HepG2 (cell line): ENCODE measurements at regions not wholly inside any gene's neighbourhood (a gene's known extent, or its start where the extent isn't known, plus 50 kb on each side); places are given as distances from the start of the nearest gene placed in this dataset.

Experiments used
- ATAC-seq: fragments of 200-7000 bp; cut with Tn5 transposase; 3 replicates; pipeline ENCODE4 v1.9.1; 2020; ENCODE audit warnings: mild to moderate bottlenecking, moderate library complexity
- BruUV-seq: library from RNA; stranded (reverse); fragments of 400-500 nt; replicated peaks from 2 replicates; lab custom pipeline; 2021; lab: Mats Ljungman, UMichigan
- CTCF ChIA-PET: fragments of 300-600 bp; formaldehyde crosslinking; extraction: SDS; loops from one replicate; lab custom pipeline; 2021; ENCODE audit warnings: low total read pairs, inconsistent platforms, low intra/inter-chr PET ratio; lab: Yijun Ruan, JAX
- POLR2A ChIA-PET: fragments of 350-600 bp; sonication (Branson Sonifier 250); formaldehyde crosslinking; loops from one replicate; lab custom pipeline; 2020; ENCODE audit warnings: antibody characterized with exemption, inconsistent platforms; lab: Yijun Ruan, JAX
- DNase-seq: peaks from one replicate; pipeline ENCODE4 v3.0.0-alpha.2; 2015; ENCODE audit warnings: low spot score
- FAIRE-seq: peaks from 3 replicates; lab custom pipeline; 2011; peaks lifted over from hg19 to GRCh38; lab: Jason Lieb, UNC
- H2AFZ ChIP-seq: one replicate; pipeline ENCODE4 v1.6.1; 2011; ENCODE audit warnings: low read length, inconsistent platforms
- H3K27ac ChIP-seq: fragments of 300-600 bp; 3 replicates; pipeline ENCODE4 v1.8.0; 2011; ENCODE audit warnings: mixed run types, mild to moderate bottlenecking, mixed read lengths, low read length, inconsistent platforms; ENCODE audit not compliant: insufficient read depth; ENCODE audit errors: extremely low read length
- H3K27me3 ChIP-seq, 2 experiments: fragments of 200-600 bp in 1 of 2; 2 replicates in 1 of 2; 3 replicates in 1 of 2; pipeline versions ENCODE4 v1.6.0 to v1.8.0; 2011; ENCODE audit warnings: low read length in 2 of 2, mild to moderate bottlenecking in 2 of 2, moderate library complexity in 2 of 2, inconsistent platforms in 1 of 2; ENCODE audit not compliant: insufficient read depth in 2 of 2, control insufficient read depth in 1 of 2
- H3K36me3 ChIP-seq, 2 experiments: fragments of 200-600 bp in 1 of 2; replicated peaks in 1 of 2; 2 replicates in 1 of 2; 3 replicates in 1 of 2; pipeline versions ENCODE4 v1.5.1 to v1.8.0; 2011; ENCODE audit warnings: low read length in 2 of 2, inconsistent platforms in 1 of 2; ENCODE audit not compliant: insufficient read depth in 2 of 2, control insufficient read depth in 1 of 2
- H3K4me1 ChIP-seq: 2 replicates; pipeline ENCODE4 v1.5.1; 2012; ENCODE audit warnings: low read length, inconsistent platforms; ENCODE audit not compliant: insufficient read depth
- H3K4me2 ChIP-seq: 2 replicates; pipeline ENCODE4 v1.6.0; 2011; ENCODE audit warnings: low read depth, low read length, inconsistent platforms
- H3K4me3 ChIP-seq, 3 experiments: fragments of 200-600 bp in 1 of 3; sonication (generic), shearing (Covaris generic) in 1 of 3; replicated peaks in 1 of 3; 2 replicates each; pipeline ENCODE4 v1.5.1; 2011 to 2016; ENCODE audit warnings: low read length in 3 of 3, inconsistent platforms in 2 of 3, low read depth in 2 of 3, mild to moderate bottlenecking in 2 of 3, control low read depth in 1 of 3, mixed read lengths in 1 of 3; ENCODE audit not compliant: insufficient read depth in 1 of 3
- H3K79me2 ChIP-seq: one replicate; pipeline ENCODE4 v1.6.1; 2011; ENCODE audit warnings: low read length, inconsistent platforms; ENCODE audit not compliant: insufficient read depth
- H3K9ac ChIP-seq: 2 replicates; pipeline ENCODE4 v1.6.0; 2011; ENCODE audit warnings: mild to moderate bottlenecking, low read depth, low read length, inconsistent platforms; ENCODE audit not compliant: insufficient read depth
- H3K9me3 ChIP-seq: 2 replicates; pipeline ENCODE4 v1.5.1; 2012; ENCODE audit warnings: mild to moderate bottlenecking, low read length
- H4K20me1 ChIP-seq: 2 replicates; pipeline ENCODE4 v1.6.0; 2011; ENCODE audit warnings: inconsistent platforms, mild to moderate bottlenecking, low read length, moderate library complexity; ENCODE audit not compliant: insufficient read depth
- ATF1 ChIP-seq: IDR thresholded peaks from 2 replicates; pipeline ENCODE4 v1.6.1; 2016; ENCODE audit warnings: mild to moderate bottlenecking, control low read depth
- DPF2 ChIP-seq: sonication (generic); formaldehyde crosslinking; IDR thresholded peaks from 2 replicates; pipeline ENCODE4 v1.4.0; 2020; ENCODE audit warnings: mild to moderate bottlenecking, low read depth, missing genetic modification reagents, borderline replicate concordance
- ELF4 ChIP-seq: sonication (generic); formaldehyde crosslinking; IDR thresholded peaks from 2 replicates; pipeline ENCODE4 v1.5.0; 2020; ENCODE audit warnings: missing genetic modification reagents, mild to moderate bottlenecking, moderate library complexity, borderline replicate concordance
- GPN1 ChIP-seq: sonication (generic); formaldehyde crosslinking; IDR thresholded peaks from 2 replicates; pipeline ENCODE4 v1.5.1; 2020; ENCODE audit warnings: missing genetic modification reagents, borderline replicate concordance
- HNF1A ChIP-seq, 2 experiments: sonication (generic) in 1 of 2; formaldehyde crosslinking in 1 of 2; IDR thresholded peaks; 2 replicates each; pipeline versions ENCODE4 v1.4.0 to v1.6.1; 2016 to 2020; ENCODE audit warnings: borderline replicate concordance in 1 of 2, low read depth in 1 of 2, mild to moderate bottlenecking in 1 of 2, missing genetic modification reagents in 1 of 2
- ISL2 ChIP-seq: sonication (generic); formaldehyde crosslinking; IDR thresholded peaks from 2 replicates; pipeline ENCODE4 v1.5.0; 2020; ENCODE audit warnings: missing genetic modification reagents
- NCOA1 ChIP-seq: sonication (generic); formaldehyde crosslinking; IDR thresholded peaks from 2 replicates; pipeline ENCODE4 v1.9.0; 2021; ENCODE audit warnings: missing genetic modification reagents
- PHF20 ChIP-seq: sonication (generic); formaldehyde crosslinking; IDR thresholded peaks from 2 replicates; pipeline ENCODE4 v1.5.0; 2020; ENCODE audit warnings: mild to moderate bottlenecking, missing genetic modification reagents
- SMARCC2 ChIP-seq: fragments of 450-650 bp; IDR thresholded peaks from 2 replicates; pipeline ENCODE4 v1.6.1; 2017; ENCODE audit warnings: antibody characterized with exemption, mild to moderate bottlenecking
- TAF1 ChIP-seq: sonication (generic); formaldehyde crosslinking; IDR thresholded peaks from 2 replicates; pipeline ENCODE4 v1.4.0; 2020; ENCODE audit warnings: missing genetic modification reagents
- TEAD2 ChIP-seq: sonication (generic); formaldehyde crosslinking; IDR thresholded peaks from 2 replicates; pipeline ENCODE4 v1.9.0; 2021; ENCODE audit warnings: missing genetic modification reagents
- ZBTB8A ChIP-seq: sonication (generic); formaldehyde crosslinking; IDR thresholded peaks from 2 replicates; pipeline ENCODE4 v1.4.0; 2020; ENCODE audit warnings: mild to moderate bottlenecking, low read depth, missing genetic modification reagents, borderline replicate concordance
- ZFP1 ChIP-seq: IDR thresholded peaks from 2 replicates; pipeline ENCODE4 v1.6.1; 2016
- ZFP36 ChIP-seq: fragments of 150-350 bp; IDR thresholded peaks from 2 replicates; pipeline ENCODE4 v1.6.1; 2018; ENCODE audit warnings: borderline replicate concordance, low read length, low read depth; ENCODE audit not compliant: partially characterized antibody
- ZMAT3 ChIP-seq: sonication (generic); formaldehyde crosslinking; conservative IDR thresholded peaks from 2 replicates; pipeline ENCODE4 v1.7.0; 2021; ENCODE audit warnings: missing genetic modification reagents
- ZNF17 ChIP-seq: sonication (generic); formaldehyde crosslinking; IDR thresholded peaks from 2 replicates; pipeline ENCODE4 v1.5.0; 2020; ENCODE audit warnings: mild to moderate bottlenecking, missing genetic modification reagents
- ZNF251 ChIP-seq: sonication (generic); formaldehyde crosslinking; IDR thresholded peaks from 2 replicates; pipeline ENCODE4 v1.9.0; 2021; ENCODE audit warnings: mild to moderate bottlenecking, missing genetic modification reagents
- ZNF510 ChIP-seq: sonication (generic); formaldehyde crosslinking; IDR thresholded peaks from 2 replicates; pipeline ENCODE4 v1.4.0; 2020; ENCODE audit warnings: low read depth, mild to moderate bottlenecking, missing genetic modification reagents
- WGBS: methylation state at CpG from one replicate; pipeline ENCODE4 v1.1.6; 2017; ENCODE audit warnings: low lambda C conversion rate; 5-methylcytosine and 5-hydroxymethylcytosine counted together
- in situ Hi-C: cut with HindIII; loops from 2 replicates; pipeline ENCODE4 v1.10.0; 2017; ENCODE audit warnings: low pct_unique_long_range_greater_than_20kb; ENCODE audit not compliant: extremely low pct_ligation_motif_present
- intact Hi-C: fragments of 100-400 bp; cut with micrococcal nuclease; formaldehyde crosslinking; loops from one replicate; pipeline ENCODE4 v1.10.0; 2022; ENCODE audit not compliant: unreplicated experiment
- TF ChIP-seq, protein P1 (sequence below): sonication (generic); formaldehyde crosslinking; IDR thresholded peaks from 2 replicates; pipeline ENCODE4 v1.4.0; 2020; ENCODE audit warnings: missing genetic modification reagents

- BruUV-seq = no TSS peak
- POLR2A ChIA-PET = no interaction called here
- no peaks in the 10 kb centered on the region for H3K4me1 ChIP-seq
- TF ChIP-seq GPN1 (CRISPR knock-in tag) = no peak
- TF ChIP-seq ATF1 (CRISPR knock-in tag) = no peak
- TF ChIP-seq ZNF17 (CRISPR knock-in tag) = no peak
- TF ChIP-seq DPF2 (CRISPR knock-in tag) = no peak
- no peak for TF ChIP-seq SMARCC2
- TF ChIP-seq ISL2 (CRISPR knock-in tag) = no peak
- no peak for TF ChIP-seq ZBTB8A (CRISPR knock-in tag)
- TF ChIP-seq ZMAT3 (CRISPR knock-in tag) = no peak
- TF ChIP-seq TEAD2 (CRISPR knock-in tag) = no peak
- TF ChIP-seq, protein P1, sequence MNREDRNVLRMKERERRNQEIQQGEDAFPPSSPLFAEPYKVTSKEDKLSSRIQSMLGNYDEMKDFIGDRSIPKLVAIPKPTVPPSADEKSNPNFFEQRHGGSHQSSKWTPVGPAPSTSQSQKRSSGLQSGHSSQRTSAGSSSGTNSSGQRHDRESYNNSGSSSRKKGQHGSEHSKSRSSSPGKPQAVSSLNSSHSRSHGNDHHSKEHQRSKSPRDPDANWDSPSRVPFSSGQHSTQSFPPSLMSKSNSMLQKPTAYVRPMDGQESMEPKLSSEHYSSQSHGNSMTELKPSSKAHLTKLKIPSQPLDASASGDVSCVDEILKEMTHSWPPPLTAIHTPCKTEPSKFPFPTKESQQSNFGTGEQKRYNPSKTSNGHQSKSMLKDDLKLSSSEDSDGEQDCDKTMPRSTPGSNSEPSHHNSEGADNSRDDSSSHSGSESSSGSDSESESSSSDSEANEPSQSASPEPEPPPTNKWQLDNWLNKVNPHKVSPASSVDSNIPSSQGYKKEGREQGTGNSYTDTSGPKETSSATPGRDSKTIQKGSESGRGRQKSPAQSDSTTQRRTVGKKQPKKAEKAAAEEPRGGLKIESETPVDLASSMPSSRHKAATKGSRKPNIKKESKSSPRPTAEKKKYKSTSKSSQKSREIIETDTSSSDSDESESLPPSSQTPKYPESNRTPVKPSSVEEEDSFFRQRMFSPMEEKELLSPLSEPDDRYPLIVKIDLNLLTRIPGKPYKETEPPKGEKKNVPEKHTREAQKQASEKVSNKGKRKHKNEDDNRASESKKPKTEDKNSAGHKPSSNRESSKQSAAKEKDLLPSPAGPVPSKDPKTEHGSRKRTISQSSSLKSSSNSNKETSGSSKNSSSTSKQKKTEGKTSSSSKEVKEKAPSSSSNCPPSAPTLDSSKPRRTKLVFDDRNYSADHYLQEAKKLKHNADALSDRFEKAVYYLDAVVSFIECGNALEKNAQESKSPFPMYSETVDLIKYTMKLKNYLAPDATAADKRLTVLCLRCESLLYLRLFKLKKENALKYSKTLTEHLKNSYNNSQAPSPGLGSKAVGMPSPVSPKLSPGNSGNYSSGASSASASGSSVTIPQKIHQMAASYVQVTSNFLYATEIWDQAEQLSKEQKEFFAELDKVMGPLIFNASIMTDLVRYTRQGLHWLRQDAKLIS (CRISPR knock-in tag) = no peak
- TF ChIP-seq ZNF510 (CRISPR knock-in tag) = no peak
- no peak for TF ChIP-seq ZFP1 (CRISPR knock-in tag)
- TF ChIP-seq HNF1A (IDR thresholded peaks at IDR 0.05; ENCODE audit: low read depth) = no peak
- no peak for TF ChIP-seq HNF1A (CRISPR knock-in tag; IDR thresholded peaks at IDR 0.05; ENCODE audit: borderline replicate concordance)
- no peak for TF ChIP-seq PHF20 (CRISPR knock-in tag)
- TF ChIP-seq ZNF251 (CRISPR knock-in tag) = no peak
- no peak for TF ChIP-seq NCOA1
- TF ChIP-seq ZFP36 = no peak
- no peak for TF ChIP-seq TAF1 (CRISPR knock-in tag)
- TF ChIP-seq ELF4 = no peak
Observed at GRCh38 chr6:134405386-134406087, 87.6 kb upstream of the SGK1 start.

More at GRCh38 chr6:134405386-134406087, 87.6 kb upstream of the SGK1 start:
- FAIRE-seq (no peak), ATAC-seq (no peak), DNase-seq (no peak)
- no peaks in the 10 kb centered on the region for H3K9me3 ChIP-seq
- no peak overlapping the region for H3K9ac ChIP-seq
- in situ Hi-C loops = no loop called here
- H3K27ac ChIP-seq = no peak overlapping the region
- no peaks in the 10 kb centered on the region for H3K36me3 ChIP-seq
- no peak overlapping the region for H3K4me3 ChIP-seq
- H4K20me1 ChIP-seq = no peaks in the 10 kb centered on the region
- no peak overlapping the region for H2AFZ ChIP-seq
- 25% methylated on average over 6 of the region's 6 CpGs for WGBS
- CTCF ChIA-PET = no interaction called here
- H3K79me2 ChIP-seq = no peaks in the 10 kb centered on the region
- intact Hi-C loops = no loop called here
- no peaks in the 10 kb centered on the region for H3K27me3 ChIP-seq
- H3K4me2 ChIP-seq = no peak overlapping the region
